Right lobe of liver (tissue), 6 donors: ENCODE measurements at regions not wholly inside any gene's neighbourhood (a gene's known extent, or its start where the extent isn't known, plus 50 kb on each side); places are given as distances from the start of the nearest gene placed in this dataset.

ENCODE experiments used
- ATAC-seq, 4 donors: fragments of 200-7000 bp; cut with Tn5 transposase; one replicate each; pipeline ENCODE4 v1.9.1; 2020; ENCODE audit warnings: mild to moderate bottlenecking in 4 of 4, moderate library complexity in 4 of 4
- DNase-seq, 3 donors: peaks; one replicate each; pipeline ENCODE4 v3.0.0-alpha.2; 2020
- H3K27ac ChIP-seq, 3 donors: fragments of 200-600 bp; one replicate each; pipeline ENCODE4 v1.8.0; 2022
- H3K27me3 ChIP-seq, 2 donors: fragments of 200-600 bp; one replicate each; pipeline ENCODE4 v1.8.0; 2022
- H3K36me3 ChIP-seq, 4 donors: fragments of 200-600 bp; sonication (generic) in 1 of 4; one replicate each; pipeline versions ENCODE4 v1.5.1 to v1.8.0; 2017 to 2022; ENCODE audit warnings: control low read depth in 1 of 4
- H3K4me1 ChIP-seq, 4 donors: fragments of 200-600 bp; sonication (generic) in 1 of 4; one replicate each; pipeline versions ENCODE4 v1.5.1 to v1.8.0; 2017 to 2022; ENCODE audit warnings: control low read depth in 1 of 4
- H3K4me3 ChIP-seq, 3 donors: fragments of 200-600 bp; one replicate each; pipeline ENCODE4 v1.8.0; 2022
- H3K9me3 ChIP-seq, 4 donors: fragments of 200-600 bp; sonication (generic) in 1 of 4; one replicate each; pipeline versions ENCODE4 v1.5.1 to v1.8.0; 2017 to 2022; ENCODE audit warnings: control low read depth in 1 of 4
- CTCF ChIP-seq, 4 donors: fragments of 200-600 bp in 3 of 4; fragments of 450-650 bp in 1 of 4; IDR thresholded peaks; one replicate each; pipeline versions ENCODE4 v1.5.1 to v1.8.0; 2016 to 2022; ENCODE audit warnings: antibody characterized with exemption in 4 of 4, mild to moderate bottlenecking in 2 of 4
- POLR2A ChIP-seq: fragments of 450-650 bp; IDR thresholded peaks from one replicate; pipeline ENCODE4 v1.6.1; 2017; ENCODE audit warnings: antibody characterized with exemption, mild to moderate bottlenecking
- WGBS: methylation state at CpG from one replicate; pipeline ENCODE4 v1.1.6; 2018; ENCODE audit warnings: low coverage, low lambda C conversion rate; ENCODE audit not compliant: insufficient coverage; ENCODE audit errors: missing lambda C conversion rate; 5-methylcytosine and 5-hydroxymethylcytosine counted together
- intact Hi-C, 2 donors: fragments of 100-400 bp; cut with DNase I; formaldehyde crosslinking; loops; one replicate each; pipeline versions ENCODE4 v1.11.2 to v1.14.1; 2022
- donor health status: DM: no; HTN: yes; CAD: no.
- donor health status: DM: no; HTN: no; CAD: no.
- donor health status: DM: no; HTN: no; CAD: no.
- donor health status: DM: no; HTN: yes; CAD: no.
- donor health status: DM: no; HTN: yes; CAD: no.

GRCh38 chr15:92770641-92771040 is 115.1 kb upstream of the FAM174B start:
- 80% methylated on average over 2 of the region's 3 CpGs for WGBS
- TF ChIP-seq POLR2A: no peak
- no peak for TF ChIP-seq CTCF (IDR thresholded peaks at IDR 0.05)
- Histone ChIP-seq H3K4me3 (no peak overlapping the region), H3K9me3 (no peaks in the 10 kb centered on the region), H3K4me1 (no peaks in the 10 kb centered on the region), H3K27me3 (no peaks in the 10 kb centered on the region), H3K27ac (no peak overlapping the region), H3K36me3 (no peaks in the 10 kb centered on the region)
- DNase-seq: no peak
- intact Hi-C loops: no loop called here
- ATAC-seq: no peak

GRCh38 chr15:92772061-92772460 is 116.5 kb upstream of the FAM174B start:
- ATAC-seq (no peak), DNase-seq (no peak)
- intact Hi-C loops: no loop called here
- 100% methylated on average over 4 of the region's 9 CpGs for WGBS
- Histone ChIP-seq H3K36me3 (no peaks in the 10 kb centered on the region), H3K4me1 (no peaks in the 10 kb centered on the region), H3K27ac (no peak overlapping the region), H3K27me3 (no peaks in the 10 kb centered on the region), H3K9me3 (no peaks in the 10 kb centered on the region), H3K4me3 (no peak overlapping the region)
- TF ChIP-seq CTCF (IDR thresholded peaks at IDR 0.05) (no peak), POLR2A (no peak)

GRCh38 chr15:92772626-92773244 is 117.2 kb upstream of the FAM174B start:
- intact Hi-C loops: no loop called here
- no peak overlapping the region for H3K4me3 ChIP-seq
- H3K4me1 ChIP-seq: no peaks in the 10 kb centered on the region
- 80% methylated on average over 20 of the region's 24 CpGs for WGBS
- no peaks in the 10 kb centered on the region for H3K9me3 ChIP-seq
- DNase-seq: no peak
- no peaks in the 10 kb centered on the region for H3K36me3 ChIP-seq
- H3K27ac ChIP-seq: no peak overlapping the region
- no peak for ATAC-seq
- TF ChIP-seq CTCF (IDR thresholded peaks at IDR 0.05): no peak
- TF ChIP-seq POLR2A: no peak
- no peaks in the 10 kb centered on the region for H3K27me3 ChIP-seq

DNA sequence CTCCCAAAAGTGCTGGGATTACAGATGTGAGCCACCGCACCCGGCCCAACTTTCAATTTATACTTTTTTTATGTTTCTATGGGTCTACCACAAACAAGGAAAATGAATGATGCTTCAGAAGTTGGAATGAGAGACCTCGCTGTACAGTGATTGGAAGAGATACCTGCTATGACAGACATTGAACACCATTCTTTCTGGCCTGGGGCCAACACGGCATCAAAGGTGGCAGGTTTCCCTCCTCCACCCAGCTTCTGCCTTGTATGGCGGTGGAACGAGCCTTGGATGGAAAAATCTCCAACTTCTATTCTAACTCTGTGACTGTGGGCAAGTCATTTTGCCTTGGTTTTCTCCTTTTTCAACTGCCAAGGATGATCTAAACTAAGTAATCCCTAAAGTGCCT is 117.8 kb upstream of the FAM174B start:
- ATAC-seq (no peak), DNase-seq (no peak)
- Histone ChIP-seq H3K36me3 (no peaks in the 10 kb centered on the region), H3K27ac (no peak overlapping the region), H3K4me3 (no peak overlapping the region), H3K27me3 (no peaks in the 10 kb centered on the region), H3K9me3 (no peaks in the 10 kb centered on the region), H3K4me1 (no peaks in the 10 kb centered on the region)
- TF ChIP-seq POLR2A (no peak), CTCF (IDR thresholded peaks at IDR 0.05) (no peak)
- intact Hi-C loops: no loop called here
- WGBS: 90% methylated on average over 6 of the region's 6 CpGs

DNA sequence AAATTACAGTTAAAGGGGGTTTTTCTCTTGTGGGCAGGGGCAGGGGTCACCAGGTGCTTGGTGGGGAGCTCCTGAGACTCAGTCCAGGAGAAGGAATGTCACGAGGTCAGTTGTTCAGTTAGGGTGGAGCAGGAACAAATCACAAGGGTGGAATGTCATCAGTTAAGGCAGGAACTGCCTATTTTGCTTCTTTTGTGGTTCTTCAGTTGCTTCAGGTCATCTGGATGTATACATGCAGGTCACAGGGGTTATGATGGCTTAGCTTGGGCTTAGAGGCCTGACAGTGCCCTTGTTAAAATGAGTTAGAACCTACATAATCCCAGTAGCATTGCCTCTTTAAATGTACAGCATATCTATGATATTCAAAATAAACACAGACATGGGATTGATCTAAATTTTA is 120.2 kb upstream of the CHD2 start:
- ATAC-seq (no peak), DNase-seq (no peak)
- Histone ChIP-seq H3K9me3 (no peaks in the 10 kb centered on the region), H3K36me3 (no peaks in the 10 kb centered on the region), H3K4me1 (no peaks in the 10 kb centered on the region), H3K27me3 (no peaks in the 10 kb centered on the region), H3K4me3 (no peak overlapping the region), H3K27ac (no peak overlapping the region)
- intact Hi-C loops: no loop called here
- 86% methylated on average over 1 of the region's 1 CpG for WGBS
- TF ChIP-seq POLR2A: no peak
- TF ChIP-seq CTCF (IDR thresholded peaks at IDR 0.05): no peak
